Skeletal muscle satellite cell (primary cell): ENCODE measurements at regions not wholly inside any gene's neighbourhood (a gene's known extent, or its start where the extent isn't known, plus 50 kb on each side); places are given as distances from the start of the nearest gene placed in this dataset.

Experiments used
- H3K27me3 ChIP-seq: 2 replicates; pipeline ENCODE4 v1.7.0; 2013; ENCODE audit warnings: low read length; ENCODE audit not compliant: control insufficient read depth, insufficient read depth
- H3K36me3 ChIP-seq: 2 replicates; pipeline ENCODE4 v1.7.0; 2013; ENCODE audit warnings: mild to moderate bottlenecking, control low read depth, low read length; ENCODE audit not compliant: insufficient read depth
- H3K4me1 ChIP-seq: 2 replicates; pipeline ENCODE4 v1.7.0; 2013; ENCODE audit warnings: low read length; ENCODE audit not compliant: control insufficient read depth, insufficient read depth
- H3K4me2 ChIP-seq: 2 replicates; pipeline ENCODE4 v1.7.0; 2013; ENCODE audit warnings: mild to moderate bottlenecking, low read length
- H3K4me3 ChIP-seq: 2 replicates; pipeline ENCODE4 v1.7.0; 2013; ENCODE audit warnings: low read length
- H3K9ac ChIP-seq: 2 replicates; pipeline ENCODE4 v1.7.0; 2013; ENCODE audit warnings: mild to moderate bottlenecking, low read depth, low read length, moderate library complexity
- H3K9me3 ChIP-seq: replicated peaks from 2 replicates; pipeline ENCODE4 v1.7.0; 2013; ENCODE audit warnings: mild to moderate bottlenecking, control low read depth, low read length

- H3K4me1 ChIP-seq = no peaks in the 10 kb centered on the region
- no peaks in the 10 kb centered on the region for H3K36me3 ChIP-seq
Measured at GRCh38 chr4:162943263-162943662, 223.4 kb downstream of the NAF1 start.

GRCh38 chr4:162938738-162939485, 227.8 kb downstream of the NAF1 start:
- Histone ChIP-seq H3K9me3 (no peaks in the 10 kb centered on the region), H3K4me2 (no peak overlapping the region), H3K4me1 (no peaks in the 10 kb centered on the region), H3K36me3 (no peaks in the 10 kb centered on the region), H3K9ac (no peak overlapping the region), H3K4me3 (no peak overlapping the region), H3K27me3 (no peaks in the 10 kb centered on the region)

More at GRCh38 chr4:162943263-162943662, 223.4 kb downstream of the NAF1 start:
- Histone ChIP-seq H3K9me3 (no peaks in the 10 kb centered on the region), H3K9ac (no peak overlapping the region), H3K4me2 (no peak overlapping the region), H3K4me3 (no peak overlapping the region), H3K27me3 (no peaks in the 10 kb centered on the region)

GRCh38 chr4:162935214-162935613, 231.5 kb downstream of the NAF1 start:
- no peak overlapping the region for H3K9ac ChIP-seq
- H3K4me3 ChIP-seq = no peak overlapping the region
- no peak overlapping the region for H3K4me2 ChIP-seq
- H3K27me3 ChIP-seq = no peaks in the 10 kb centered on the region
- no peaks in the 10 kb centered on the region for H3K4me1 ChIP-seq
- H3K36me3 ChIP-seq = no peaks in the 10 kb centered on the region
- H3K9me3 ChIP-seq = no peaks in the 10 kb centered on the region

GRCh38 chr4:162931286-162931685, 235.4 kb downstream of the NAF1 start:
- no peaks in the 10 kb centered on the region for H3K27me3 ChIP-seq
- H3K4me1 ChIP-seq = no peaks in the 10 kb centered on the region
- no peaks in the 10 kb centered on the region for H3K9me3 ChIP-seq
- no peaks in the 10 kb centered on the region for H3K36me3 ChIP-seq
- H3K4me3 ChIP-seq = no peak overlapping the region
- H3K4me2 ChIP-seq = no peak overlapping the region
- H3K9ac ChIP-seq = no peak overlapping the region

GRCh38 chr4:162921178-162921785, 245.4 kb downstream of the NAF1 start:
- no peaks in the 10 kb centered on the region for H3K36me3 ChIP-seq
- H3K4me2 ChIP-seq = no peak overlapping the region
- no peaks in the 10 kb centered on the region for H3K4me1 ChIP-seq
- no peaks in the 10 kb centered on the region for H3K9me3 ChIP-seq
- no peaks in the 10 kb centered on the region for H3K27me3 ChIP-seq
- no peak overlapping the region for H3K9ac ChIP-seq
- no peak overlapping the region for H3K4me3 ChIP-seq

- H3K27me3 ChIP-seq = no peaks in the 10 kb centered on the region
- no peaks in the 10 kb centered on the region for H3K36me3 ChIP-seq
- no peaks in the 10 kb centered on the region for H3K4me1 ChIP-seq
- no peak overlapping the region for H3K4me2 ChIP-seq
- no peaks in the 10 kb centered on the region for H3K9me3 ChIP-seq
- H3K4me3 ChIP-seq = no peak overlapping the region
- no peak overlapping the region for H3K9ac ChIP-seq
Measured at GRCh38 chr4:162920649-162921048, 246.0 kb downstream of the NAF1 start.

GRCh38 chr4:162912482-162912881, 254.2 kb downstream of the NAF1 start:
- Histone ChIP-seq H3K36me3 (no peaks in the 10 kb centered on the region), H3K4me1 (no peaks in the 10 kb centered on the region), H3K9me3 (peaks cover 3% of the 10 kb centered on the region), H3K4me3 (no peak overlapping the region), H3K27me3 (no peaks in the 10 kb centered on the region), H3K4me2 (no peak overlapping the region), H3K9ac (no peak overlapping the region)

- H3K9ac ChIP-seq = no peak overlapping the region
- no peak overlapping the region for H3K4me3 ChIP-seq
- no peak overlapping the region for H3K4me2 ChIP-seq
- peaks cover 3% of the 10 kb centered on the region for H3K9me3 ChIP-seq
- H3K4me1 ChIP-seq = no peaks in the 10 kb centered on the region
- H3K27me3 ChIP-seq = no peaks in the 10 kb centered on the region
- no peaks in the 10 kb centered on the region for H3K36me3 ChIP-seq
Measured at GRCh38 chr4:162911349-162911748, 255.3 kb downstream of the NAF1 start.

GRCh38 chr4:162909952-162910351, 256.7 kb downstream of the NAF1 start:
- no peaks in the 10 kb centered on the region for H3K36me3 ChIP-seq
- no peaks in the 10 kb centered on the region for H3K27me3 ChIP-seq
- H3K4me2 ChIP-seq = no peak overlapping the region
- H3K4me3 ChIP-seq = no peak overlapping the region
- peaks cover 3% of the 10 kb centered on the region for H3K9me3 ChIP-seq
- H3K9ac ChIP-seq = no peak overlapping the region
- no peaks in the 10 kb centered on the region for H3K4me1 ChIP-seq

- H3K9ac ChIP-seq = no peak overlapping the region
- no peaks in the 10 kb centered on the region for H3K9me3 ChIP-seq
- H3K4me3 ChIP-seq = no peak overlapping the region
- H3K4me2 ChIP-seq = no peak overlapping the region
- H3K4me1 ChIP-seq = no peaks in the 10 kb centered on the region
- no peaks in the 10 kb centered on the region for H3K36me3 ChIP-seq
- no peaks in the 10 kb centered on the region for H3K27me3 ChIP-seq
Measured at GRCh38 chr4:162894387-162894786, 272.3 kb downstream of the NAF1 start.

- Histone ChIP-seq H3K9ac (no peak overlapping the region), H3K4me2 (no peak overlapping the region), H3K27me3 (no peaks in the 10 kb centered on the region), H3K9me3 (no peaks in the 10 kb centered on the region), H3K36me3 (no peaks in the 10 kb centered on the region), H3K4me1 (no peaks in the 10 kb centered on the region), H3K4me3 (no peak overlapping the region)
Measured at GRCh38 chr4:162891788-162892707, 274.6 kb downstream of the NAF1 start.
